HEK293T (cell line): ENCODE measurements at regions not wholly inside any gene's neighbourhood (a gene's known extent, or its start where the extent isn't known, plus 50 kb on each side); places are given as distances from the start of the nearest gene placed in this dataset.

Experiments
- CTCF ChIA-PET: fragments of 350-600 bp; formaldehyde crosslinking; extraction: SDS; loops from one replicate; lab custom pipeline; 2021; ENCODE audit warnings: antibody characterized with exemption, inconsistent platforms; lab: Yijun Ruan, JAX
- POLR2A ChIA-PET: fragments of 350-600 bp; formaldehyde crosslinking; extraction: SDS; loops from one replicate; lab custom pipeline; 2020; ENCODE audit warnings: antibody characterized with exemption, inconsistent platforms; lab: Yijun Ruan, JAX
- DNase-seq: peaks from one replicate; pipeline ENCODE4 v3.0.0; 2012; ENCODE audit warnings: mixed read lengths; ENCODE audit errors: extremely low spot score
- ARNT ChIP-seq: fragments of 450-650 bp; IDR thresholded peaks from 2 replicates; pipeline ENCODE4 v1.6.1; 2017; ENCODE audit warnings: mild to moderate bottlenecking
- BHLHE40 ChIP-seq: fragments of 450-650 bp; IDR thresholded peaks from 2 replicates; pipeline ENCODE4 v1.6.1; 2016; ENCODE audit warnings: mild to moderate bottlenecking, moderate library complexity, borderline replicate concordance
- CTBP1 ChIP-seq: fragments of 450-650 bp; IDR thresholded peaks from 2 replicates; pipeline ENCODE4 v1.6.1; 2016; ENCODE audit warnings: borderline replicate concordance
- ELF4 ChIP-seq: fragments of 450-650 bp; IDR thresholded peaks from 2 replicates; pipeline ENCODE4 v1.6.1; 2017; ENCODE audit warnings: antibody characterized with exemption
- FOXA1 ChIP-seq: fragments of 450-650 bp; IDR thresholded peaks from 2 replicates; pipeline ENCODE4 v1.6.1; 2016; ENCODE audit warnings: mild to moderate bottlenecking
- FOXK2 ChIP-seq: fragments of 450-650 bp; IDR thresholded peaks from 2 replicates; pipeline ENCODE4 v1.6.1; 2016; ENCODE audit warnings: mild to moderate bottlenecking
- FOXM1 ChIP-seq: fragments of 450-650 bp; IDR thresholded peaks from 2 replicates; pipeline ENCODE4 v1.6.1; 2017; ENCODE audit warnings: mild to moderate bottlenecking, borderline replicate concordance
- HDGF ChIP-seq: fragments of 450-650 bp; IDR thresholded peaks from 2 replicates; pipeline ENCODE4 v1.6.1; 2017; ENCODE audit warnings: antibody characterized with exemption, borderline replicate concordance
- L3MBTL2 ChIP-seq: fragments of 450-650 bp; conservative IDR thresholded peaks from 2 replicates; pipeline ENCODE4 v1.6.1; 2016; ENCODE audit warnings: mild to moderate bottlenecking
- LEF1 ChIP-seq: fragments of 450-650 bp; IDR thresholded peaks from 2 replicates; pipeline ENCODE4 v1.6.1; 2017; ENCODE audit warnings: mild to moderate bottlenecking, borderline replicate concordance
- NFRKB ChIP-seq: fragments of 450-650 bp; IDR thresholded peaks from 2 replicates; pipeline ENCODE4 v1.6.1; 2016; ENCODE audit warnings: mild to moderate bottlenecking, moderate library complexity
- PKNOX1 ChIP-seq: fragments of 450-650 bp; IDR thresholded peaks from 2 replicates; pipeline ENCODE4 v1.6.1; 2016
- SP1 ChIP-seq: fragments of 450-650 bp; IDR thresholded peaks from 2 replicates; pipeline ENCODE4 v1.6.1; 2017
- SUZ12 ChIP-seq: fragments of 450-650 bp; IDR thresholded peaks from 2 replicates; pipeline ENCODE4 v1.6.1; 2016; ENCODE audit warnings: mild to moderate bottlenecking
- TARDBP ChIP-seq: fragments of 450-650 bp; IDR thresholded peaks from 2 replicates; pipeline ENCODE4 v1.6.1; 2016
- ZNF384 ChIP-seq: fragments of 450-650 bp; IDR thresholded peaks from 2 replicates; pipeline ENCODE4 v1.6.1; 2016

- DNase-seq, result no peak
- no peak for TF ChIP-seq PKNOX1
- TF ChIP-seq SUZ12, result no peak
- CTCF ChIA-PET, result no interaction called here
- POLR2A ChIA-PET, result no interaction called here
Observed at GRCh38 chr18:30622635-30623034, 419.9 kb downstream of the DSC3 start.

- ChIA-PET CTCF (no interaction called here), POLR2A (no interaction called here)
- DNase-seq, result no peak
- no peak for TF ChIP-seq FOXM1
- no peak for TF ChIP-seq ZNF384
- TF ChIP-seq FOXA1, result no peak
- TF ChIP-seq ELF4, result no peak
- no peak for TF ChIP-seq CTBP1
- TF ChIP-seq SP1, result no peak
- no peak for TF ChIP-seq SUZ12
- no peak for TF ChIP-seq LEF1
- TF ChIP-seq FOXK2, result no peak
- no peak for TF ChIP-seq HDGF
- no peak for TF ChIP-seq BHLHE40
- no peak for TF ChIP-seq TARDBP
- no peak for TF ChIP-seq NFRKB
- no peak for TF ChIP-seq L3MBTL2
- TF ChIP-seq PKNOX1, result no peak
- TF ChIP-seq ARNT, result no peak
Observed at GRCh38 chr18:30622104-30622503, 420.4 kb downstream of the DSC3 start.

- ChIA-PET POLR2A (no interaction called here), CTCF (no interaction called here)
- DNase-seq, result no peak
- TF ChIP-seq FOXM1 (no peak), TARDBP (no peak), BHLHE40 (no peak), SP1 (no peak), CTBP1 (no peak), NFRKB (no peak), ZNF384 (no peak), LEF1 (no peak)
Observed at GRCh38 chr18:30618567-30618966, 424.0 kb downstream of the DSC3 start.

GRCh38 chr18:30616414-30616813 is 426.1 kb downstream of the DSC3 start:
- TF ChIP-seq FOXM1, result no peak
- TF ChIP-seq ARNT, result no peak
- no peak for TF ChIP-seq HDGF
- no peak for TF ChIP-seq L3MBTL2
- no peak for TF ChIP-seq SP1
- TF ChIP-seq SUZ12, result no peak
- TF ChIP-seq BHLHE40, result no peak
- no peak for TF ChIP-seq NFRKB
- CTCF ChIA-PET, result no interaction called here
- no peak for DNase-seq
- POLR2A ChIA-PET, result no interaction called here

GRCh38 chr18:30613467-30613801 is 429.1 kb downstream of the DSC3 start:
- ChIA-PET POLR2A (no interaction called here), CTCF (no interaction called here)
- DNase-seq, result no peak
- no peak for TF ChIP-seq HDGF
- TF ChIP-seq ELF4, result no peak
- TF ChIP-seq SUZ12, result no peak
- TF ChIP-seq NFRKB, result no peak
- no peak for TF ChIP-seq ARNT
- no peak for TF ChIP-seq CTBP1
- no peak for TF ChIP-seq PKNOX1
- no peak for TF ChIP-seq FOXA1
- no peak for TF ChIP-seq BHLHE40
- TF ChIP-seq TARDBP, result no peak
- no peak for TF ChIP-seq LEF1
- TF ChIP-seq FOXM1, result no peak
- no peak for TF ChIP-seq FOXK2
- no peak for TF ChIP-seq L3MBTL2
- TF ChIP-seq ZNF384, result no peak
- no peak for TF ChIP-seq SP1

- CTCF ChIA-PET, result no interaction called here
- POLR2A ChIA-PET, result no interaction called here
- DNase-seq, result no peak
- TF ChIP-seq SP1 (no peak), FOXA1 (no peak), LEF1 (no peak), ZNF384 (no peak), NFRKB (no peak), FOXK2 (no peak), CTBP1 (no peak), ELF4 (no peak), TARDBP (no peak), L3MBTL2 (no peak)
Observed at GRCh38 chr18:30601541-30601940, 441.0 kb downstream of the DSC3 start.

- POLR2A ChIA-PET, result no interaction called here
Observed at GRCh38 chr18:30597202-30597601, 445.3 kb downstream of the DSC3 start.

More at GRCh38 chr18:30597202-30597601, 445.3 kb downstream of the DSC3 start:
- CTCF ChIA-PET, result no interaction called here
- no peak for DNase-seq
- TF ChIP-seq TARDBP (no peak), SUZ12 (no peak), CTBP1 (no peak), FOXA1 (no peak), BHLHE40 (no peak), ELF4 (no peak), SP1 (no peak), NFRKB (no peak), LEF1 (no peak)
